CD4-positive, alpha-beta T cell treated with Interleukin-17A for 4 hours (primary cell): ENCODE measurements at regions not wholly inside any gene's neighbourhood (a gene's known extent, or its start where the extent isn't known, plus 50 kb on each side); places are given as distances from the start of the nearest gene placed in this dataset.
"Not testable (repeated sequence)": the region's sequence is repeated elsewhere in the genome, so short reads cannot be mapped to it uniquely, and the experiment has no call there.

ENCODE experiments used
- DNase-seq: peaks from one replicate; pipeline ENCODE4 v3.0.0-alpha.2; 2020; ENCODE audit warnings: mixed read lengths

GRCh38 chr7:110186334-110186733 is 904.6 kb upstream of the LRRN3 start:
- no peak for DNase-seq

DNA sequence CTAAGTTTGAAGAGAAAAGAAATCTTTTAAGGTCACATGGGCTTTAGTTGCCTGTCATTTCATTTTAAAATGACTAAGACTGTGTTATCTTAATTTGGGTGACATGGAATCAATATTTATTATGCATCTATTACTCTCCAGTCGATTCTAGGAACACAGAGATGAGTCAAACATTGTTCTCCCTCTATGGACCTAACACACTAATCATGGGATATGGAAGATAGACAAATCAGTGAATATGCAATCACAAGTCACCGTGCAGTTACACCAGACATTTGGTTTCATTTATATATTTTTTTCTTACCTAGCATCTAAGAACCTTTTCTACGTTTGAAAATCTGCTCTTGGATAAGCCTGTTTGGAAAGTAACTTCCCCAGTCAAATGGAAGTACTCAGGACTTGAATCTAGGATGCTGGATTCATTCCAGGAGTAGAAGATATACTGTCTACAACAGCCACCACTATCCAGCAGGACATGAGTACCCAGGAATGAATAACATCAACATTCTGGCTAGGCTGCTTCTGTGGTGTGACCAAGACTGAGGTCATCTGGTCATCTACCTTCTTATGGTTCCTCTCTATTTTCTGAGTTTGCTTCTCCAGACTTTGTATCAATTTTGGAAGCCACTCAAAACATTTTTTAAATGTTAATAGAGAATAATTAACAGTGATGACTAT is 902.9 kb upstream of the LRRN3 start:
- no peak for DNase-seq

DNA sequence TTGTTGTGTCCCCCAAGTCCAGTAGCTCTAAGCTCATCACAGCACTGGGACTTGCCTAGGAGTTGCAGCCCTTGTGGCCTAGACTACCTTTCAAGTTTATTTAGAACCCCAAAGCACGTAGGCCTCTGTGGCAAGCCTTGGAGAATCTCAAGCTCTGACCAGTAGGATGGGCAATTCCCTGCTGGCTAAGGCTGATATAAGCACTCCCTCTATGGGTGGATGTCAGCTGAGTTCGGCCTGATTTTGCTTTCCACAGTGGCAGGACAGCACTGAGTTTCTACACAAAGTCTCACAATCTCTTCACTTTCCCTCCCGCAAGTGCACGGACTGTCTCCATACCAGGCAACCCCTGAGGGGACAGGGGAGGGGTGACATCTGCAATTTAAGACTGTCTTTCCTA is 886.4 kb upstream of the LRRN3 start:
- DNase-seq = no peak

GRCh38 chr7:110205899-110206298 is 885.0 kb upstream of the LRRN3 start:
- no peak for DNase-seq

DNA sequence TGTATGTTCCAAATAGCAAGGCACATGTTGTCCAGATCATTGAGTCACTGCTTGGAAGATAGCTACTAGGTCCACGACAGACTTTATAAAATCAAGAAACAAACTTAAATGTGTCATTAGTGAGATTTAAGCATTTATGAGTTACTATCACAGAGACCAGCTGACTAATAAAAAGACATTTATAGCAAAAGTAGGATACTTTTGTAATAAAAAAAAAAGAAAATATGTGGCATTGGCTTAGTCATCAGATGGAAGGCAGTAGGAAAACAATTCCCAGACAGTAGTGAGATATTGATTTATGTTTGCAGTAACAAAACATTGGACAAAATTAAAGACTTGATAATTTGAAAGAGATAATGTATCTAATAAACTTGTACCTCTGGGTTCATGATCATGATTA is 881.0 kb upstream of the LRRN3 start:
- DNase-seq = no peak

- no peak for DNase-seq
Measured at GRCh38 chr7:110210941-110211608, 879.9 kb upstream of the LRRN3 start.

GRCh38 chr7:110224643-110225042 is 866.3 kb upstream of the LRRN3 start:
- DNase-seq = no peak

GRCh38 chr7:110246118-110246517 is 844.8 kb upstream of the LRRN3 start:
- no peak for DNase-seq

DNA sequence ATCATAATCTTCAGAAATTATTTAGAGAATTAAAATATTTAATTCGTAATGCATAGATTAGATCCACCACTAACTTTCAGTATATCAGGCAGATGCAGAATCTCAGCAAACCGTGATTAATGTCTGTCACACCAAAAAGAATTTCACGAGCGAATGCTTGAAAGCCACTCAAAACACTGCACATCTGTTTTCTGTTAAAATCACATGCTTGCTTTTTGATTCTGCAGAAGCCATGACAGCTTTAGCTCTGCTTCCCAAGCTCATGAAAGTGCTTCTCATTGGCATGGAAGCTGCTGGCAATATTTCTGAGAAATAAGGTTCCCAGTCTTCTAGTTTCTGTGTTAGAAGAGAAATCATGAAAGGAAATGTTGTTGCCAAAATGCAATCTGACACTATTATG is 837.8 kb upstream of the LRRN3 start:
- no peak for DNase-seq

- DNase-seq = no peak
Measured at GRCh38 chr7:110257673-110258072, 833.3 kb upstream of the LRRN3 start.

DNA sequence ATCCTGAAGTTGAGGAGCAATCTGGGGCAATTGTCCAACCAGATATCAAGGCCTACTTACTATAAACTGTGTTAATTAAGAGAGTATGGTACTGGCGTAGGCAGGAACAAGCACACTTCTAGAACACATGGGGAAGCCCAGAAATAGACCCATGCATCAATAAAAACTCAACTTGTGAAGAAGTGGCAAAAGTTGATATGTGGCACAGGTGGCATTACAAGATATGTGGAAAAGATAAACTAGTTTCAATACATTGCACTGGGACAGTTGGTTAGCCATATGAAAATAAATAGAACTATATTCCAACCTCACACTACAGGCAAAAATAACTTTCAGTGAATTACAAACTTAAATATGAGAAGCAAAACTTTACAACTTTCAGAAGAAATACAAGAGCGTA is 828.7 kb upstream of the LRRN3 start:
- no peak for DNase-seq

DNA sequence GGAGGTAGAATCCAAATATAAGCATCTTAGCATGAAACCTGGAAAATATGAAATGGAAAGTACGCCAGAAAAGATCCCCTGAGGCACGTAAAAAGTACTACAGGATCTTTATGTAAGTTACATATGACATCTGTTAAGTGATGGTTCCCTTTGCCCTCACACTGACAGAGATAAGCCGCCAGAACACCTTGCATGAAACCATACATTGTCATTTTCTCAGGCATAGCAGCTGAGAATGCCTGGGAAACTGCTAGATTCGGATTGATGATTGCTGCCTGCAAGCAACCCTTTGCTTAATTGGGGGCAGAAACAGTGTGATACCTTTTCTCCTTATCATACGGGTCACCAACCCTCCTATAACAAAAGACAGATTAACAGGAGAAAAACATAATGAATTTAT is 826.6 kb upstream of the LRRN3 start:
- DNase-seq = no peak

DNA sequence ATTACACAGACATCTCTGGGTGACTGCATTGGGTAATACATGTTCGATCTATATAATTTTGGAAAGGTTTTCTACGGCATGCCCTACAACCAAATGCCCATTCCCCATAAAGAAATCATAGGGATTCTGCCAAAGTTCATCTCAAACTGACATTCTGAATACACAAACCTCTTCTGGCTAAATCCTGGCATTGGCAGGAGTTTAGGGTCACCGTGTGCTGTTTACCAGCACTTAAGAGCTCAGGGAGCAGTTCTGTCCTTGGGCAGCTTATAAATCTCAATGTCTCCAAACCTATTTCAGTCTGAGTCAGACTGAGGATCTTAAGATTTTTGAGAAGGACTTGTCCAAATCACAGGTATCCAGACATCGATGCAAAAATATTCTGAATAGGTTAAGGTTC is 809.6 kb upstream of the LRRN3 start:
- DNase-seq = no peak

- DNase-seq = no peak
Measured at GRCh38 chr7:110283056-110283455, 807.9 kb upstream of the LRRN3 start.

DNA sequence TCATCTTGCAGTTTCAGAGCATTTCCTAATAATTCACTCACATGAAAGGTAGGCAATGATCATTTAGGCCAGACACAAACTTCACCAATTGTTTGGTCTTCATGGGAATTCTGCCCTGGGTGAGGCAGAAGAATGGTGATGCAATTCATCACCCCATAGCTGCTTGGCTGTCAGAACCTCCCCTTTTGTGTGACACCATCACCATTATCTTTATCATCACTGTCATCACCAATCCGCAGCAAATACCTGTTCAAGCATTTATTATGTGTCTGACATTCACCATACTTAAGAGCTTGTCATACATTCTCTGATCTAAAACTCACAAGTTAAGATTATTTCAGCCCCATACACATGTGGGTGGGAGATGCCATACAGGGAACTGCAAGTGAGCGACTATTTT is 799.5 kb upstream of the LRRN3 start:
- DNase-seq = no peak

- no peak for DNase-seq
Measured at GRCh38 chr7:110296321-110296720, 794.6 kb upstream of the LRRN3 start.

DNA sequence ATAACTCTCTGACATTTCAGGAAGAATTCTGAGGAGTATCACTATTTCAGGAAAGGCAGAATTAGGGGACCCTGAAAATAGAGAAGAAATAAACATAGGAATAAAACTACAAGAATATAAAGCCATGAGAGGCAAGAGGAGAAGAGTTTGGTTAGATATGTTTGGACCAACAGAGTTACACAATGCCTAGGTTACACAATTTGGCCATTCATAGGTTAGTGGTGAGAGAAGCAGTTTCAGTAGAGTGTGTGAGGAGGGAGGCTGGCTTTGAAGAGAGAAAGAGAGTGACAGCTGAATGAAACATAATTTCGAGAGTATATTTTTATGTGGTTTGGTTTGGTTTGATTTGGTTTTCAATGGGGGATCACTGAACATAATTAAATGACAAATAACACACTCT is 783.2 kb upstream of the LRRN3 start:
- DNase-seq = no peak

DNA sequence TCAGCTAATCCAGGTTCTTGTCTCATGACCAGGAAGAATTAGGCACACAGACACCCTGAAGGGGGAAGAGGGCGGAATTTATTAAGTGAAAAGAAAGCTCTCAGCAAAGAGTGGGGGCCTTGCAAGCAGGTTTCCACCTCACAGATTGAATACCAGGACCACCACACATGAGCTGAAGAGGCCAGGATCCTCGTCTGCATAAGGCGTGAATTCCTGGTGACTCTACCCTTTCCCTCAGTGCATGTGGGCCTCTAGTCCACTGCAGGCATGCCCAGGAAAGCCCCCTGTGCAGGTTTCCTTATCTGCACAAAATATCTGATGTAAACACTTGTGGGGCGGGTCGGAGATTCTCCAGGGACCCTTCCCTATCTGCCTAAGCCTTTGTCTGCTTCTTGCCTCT is 782.1 kb upstream of the LRRN3 start:
- DNase-seq = no peak

DNA sequence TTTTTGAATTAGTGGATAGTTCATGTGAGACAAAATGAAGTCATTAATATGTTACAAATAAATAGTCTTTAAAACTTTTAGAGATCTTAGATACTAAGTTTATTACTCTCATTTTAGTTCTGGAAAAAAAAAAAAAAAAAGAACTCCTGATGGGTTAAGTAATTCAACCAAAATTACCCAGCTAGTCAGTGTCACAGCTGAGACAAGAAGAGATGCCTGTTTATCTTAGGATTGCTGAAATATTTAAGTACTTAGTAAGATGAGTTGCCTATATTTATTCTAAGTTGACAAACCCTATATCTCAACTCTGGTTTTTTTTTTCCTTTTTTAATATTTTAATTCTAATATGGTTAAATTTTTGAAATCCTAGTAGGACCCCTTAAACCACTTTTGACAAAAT is 781.0 kb upstream of the LRRN3 start:
- no peak for DNase-seq

DNA sequence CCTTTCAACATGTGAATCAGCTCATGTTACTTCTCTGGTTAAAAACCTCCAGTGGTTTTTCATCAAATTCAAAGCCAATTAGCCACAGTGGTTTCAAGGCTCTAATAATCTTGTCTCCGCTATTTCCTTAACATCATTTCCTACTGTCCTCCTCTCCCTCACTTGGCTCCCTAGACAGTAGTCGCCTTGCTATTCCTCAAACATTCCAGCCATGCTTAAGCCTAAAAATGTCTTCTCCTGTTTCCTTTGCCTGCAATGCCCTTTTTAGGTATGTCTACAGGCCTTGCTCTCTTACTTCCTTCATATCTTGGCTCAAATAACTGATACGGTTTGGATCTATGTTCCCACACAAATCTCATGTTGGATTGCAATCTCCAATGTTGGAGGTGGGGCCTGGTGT is 779.4 kb upstream of the LRRN3 start:
- DNase-seq = no peak

DNA sequence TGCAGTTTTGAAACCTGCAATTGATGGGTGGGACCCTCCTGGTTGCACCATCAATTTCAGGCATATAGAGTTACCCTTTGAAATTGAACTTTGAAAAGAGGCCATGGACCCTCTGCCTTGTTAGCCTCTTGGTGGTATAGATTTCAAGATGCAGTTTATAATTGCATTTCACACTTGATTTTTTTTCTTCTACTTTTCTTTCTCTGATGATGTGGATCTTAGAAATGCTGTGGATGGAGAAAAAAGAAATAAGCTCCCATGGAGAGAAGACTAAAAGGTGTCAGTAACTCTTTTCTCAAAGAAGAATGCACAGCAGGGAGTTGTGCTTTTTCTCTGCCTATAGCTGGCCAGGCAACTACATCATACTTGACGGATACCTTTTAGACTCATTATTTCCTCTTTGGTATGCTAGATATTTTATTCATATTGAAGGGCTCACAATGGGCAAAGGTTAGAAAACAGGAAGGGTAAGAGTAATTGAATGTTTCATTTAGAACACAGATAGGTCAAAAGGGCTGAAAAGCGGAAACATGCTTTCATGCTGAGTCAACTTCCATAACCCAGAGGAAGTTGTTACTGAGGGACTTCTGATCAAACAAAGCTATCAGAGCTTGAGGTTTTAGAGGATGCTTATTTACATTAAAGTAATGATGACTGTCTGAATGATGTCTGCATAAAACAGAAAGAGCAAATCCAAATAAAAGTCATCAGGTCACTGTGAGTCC is 773.2 kb upstream of the LRRN3 start:
- DNase-seq = no peak

- not testable (repeated sequence) for DNase-seq
Measured at GRCh38 chr7:110320285-110320684, 770.6 kb upstream of the LRRN3 start.

DNA sequence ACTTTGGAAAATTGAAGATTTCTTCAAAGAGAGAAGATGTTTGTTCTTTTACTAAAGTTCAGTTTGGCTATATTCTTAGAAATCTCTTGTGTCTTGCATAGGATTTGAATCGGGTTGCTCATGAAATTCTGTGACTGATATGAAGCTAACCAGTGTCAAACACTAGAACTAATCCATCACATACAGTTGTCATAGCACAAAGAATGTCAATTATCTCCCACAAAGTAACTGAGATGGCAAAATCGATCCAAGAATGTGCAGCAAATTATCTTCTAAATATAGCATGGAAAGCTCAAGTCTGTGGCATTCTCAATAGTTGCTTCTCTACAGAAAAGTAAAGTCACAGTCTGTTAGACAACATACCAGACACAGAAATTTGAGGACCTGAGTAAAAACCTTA is 768.1 kb upstream of the LRRN3 start:
- DNase-seq = no peak

GRCh38 chr7:110326966-110327365 is 764.0 kb upstream of the LRRN3 start:
- no peak for DNase-seq
